ENCODE measurements at regions not wholly inside any gene's neighbourhood (a gene's known extent, or its start where the extent isn't known, plus 50 kb on each side); places are given as distances from the start of the nearest gene placed in this dataset.

- TF ChIP-seq CTCF (IDR thresholded peaks at IDR 0.05; ENCODE audit: control insufficient read depth, insufficient read depth, low read depth, low read length, missing control alignments): no peak
Measured at GRCh38 chr2:40851661-40852060, 399.8 kb upstream of the SLC8A1 start.

GRCh38 chr2:40859617-40860016 lies 407.7 kb upstream of the SLC8A1 start:
- no peak for DNase-seq (ENCODE audit: low read depth)
- no peak for TF ChIP-seq CTCF (IDR thresholded peaks at IDR 0.05; ENCODE audit: control insufficient read depth, insufficient read depth, low read depth, low read length, missing control alignments)
- no peak overlapping the region for H3K4me3 ChIP-seq (ENCODE audit: control insufficient read depth, low read depth, low read length)

More at GRCh38 chr2:40851661-40852060, 399.8 kb upstream of the SLC8A1 start:
- H3K4me3 ChIP-seq (ENCODE audit: control insufficient read depth, low read depth, low read length): no peak overlapping the region
- DNase-seq (ENCODE audit: low read depth): no peak

GRCh38 chr2:40867829-40868228 lies 415.9 kb upstream of the SLC8A1 start:
- TF ChIP-seq CTCF (IDR thresholded peaks at IDR 0.05; ENCODE audit: control insufficient read depth, insufficient read depth, low read depth, low read length, missing control alignments): no peak
- no peak overlapping the region for H3K4me3 ChIP-seq (ENCODE audit: control insufficient read depth, low read depth, low read length)
- no peak for DNase-seq (ENCODE audit: low read depth)

- TF ChIP-seq CTCF (IDR thresholded peaks at IDR 0.05; ENCODE audit: control insufficient read depth, insufficient read depth, low read depth, low read length, missing control alignments): no peak
- no peak overlapping the region for H3K4me3 ChIP-seq (ENCODE audit: control insufficient read depth, low read depth, low read length)
- no peak for DNase-seq (ENCODE audit: low read depth)
Measured at GRCh38 chr2:40872580-40872979, 420.7 kb upstream of the SLC8A1 start.

- DNase-seq (ENCODE audit: low read depth): no peak
- TF ChIP-seq CTCF (IDR thresholded peaks at IDR 0.05; ENCODE audit: control insufficient read depth, insufficient read depth, low read depth, low read length, missing control alignments): no peak
Measured at GRCh38 chr2:40874380-40874779, 422.5 kb upstream of the SLC8A1 start.

GRCh38 chr2:40877734-40878288 lies 425.9 kb upstream of the SLC8A1 start:
- H3K4me3 ChIP-seq (ENCODE audit: control insufficient read depth, low read depth, low read length): no peak overlapping the region
- no peak for DNase-seq (ENCODE audit: low read depth)
- TF ChIP-seq CTCF (IDR thresholded peaks at IDR 0.05; ENCODE audit: control insufficient read depth, insufficient read depth, low read depth, low read length, missing control alignments): no peak

More at GRCh38 chr2:40874380-40874779, 422.5 kb upstream of the SLC8A1 start:
- H3K4me3 ChIP-seq (ENCODE audit: control insufficient read depth, low read depth, low read length): no peak overlapping the region

GRCh38 chr2:40879305-40879704 lies 427.4 kb upstream of the SLC8A1 start:
- no peak for TF ChIP-seq CTCF (IDR thresholded peaks at IDR 0.05; ENCODE audit: control insufficient read depth, insufficient read depth, low read depth, low read length, missing control alignments)

More at GRCh38 chr2:40879305-40879704, 427.4 kb upstream of the SLC8A1 start:
- no peak overlapping the region for H3K4me3 ChIP-seq (ENCODE audit: control insufficient read depth, low read depth, low read length)
- DNase-seq (ENCODE audit: low read depth): no peak
